ENCODE measurements at regions not wholly inside any gene's neighbourhood (a gene's known extent, or its start where the extent isn't known, plus 50 kb on each side); places are given as distances from the start of the nearest gene placed in this dataset.
"Not testable (repeated sequence)": the region's sequence is repeated elsewhere in the genome, so short reads cannot be mapped to it uniquely, and the experiment has no call there.

DNA sequence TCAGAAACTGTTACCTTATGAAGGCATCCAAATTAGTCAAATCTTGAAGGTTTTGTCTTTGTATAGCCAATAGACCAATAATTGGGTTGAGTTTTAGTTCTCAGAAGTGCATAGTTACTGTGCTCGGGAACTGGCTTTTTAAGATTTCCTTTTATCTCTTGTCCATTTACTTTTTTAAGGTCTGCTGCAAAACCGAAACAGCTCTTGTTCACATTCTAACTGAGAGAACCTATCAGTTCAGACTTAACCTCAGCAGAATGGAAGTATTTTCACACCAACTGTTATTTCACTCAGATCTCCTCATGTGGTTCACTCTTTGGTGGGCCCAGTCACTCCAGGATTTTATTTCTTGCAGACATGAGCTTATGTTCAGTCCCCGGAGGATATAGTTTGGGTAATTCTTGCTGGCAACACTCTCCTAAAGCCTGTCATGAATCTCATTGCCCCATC is 55.5 kb downstream of the TPBG start:
- DNase-seq = no peak

DNA sequence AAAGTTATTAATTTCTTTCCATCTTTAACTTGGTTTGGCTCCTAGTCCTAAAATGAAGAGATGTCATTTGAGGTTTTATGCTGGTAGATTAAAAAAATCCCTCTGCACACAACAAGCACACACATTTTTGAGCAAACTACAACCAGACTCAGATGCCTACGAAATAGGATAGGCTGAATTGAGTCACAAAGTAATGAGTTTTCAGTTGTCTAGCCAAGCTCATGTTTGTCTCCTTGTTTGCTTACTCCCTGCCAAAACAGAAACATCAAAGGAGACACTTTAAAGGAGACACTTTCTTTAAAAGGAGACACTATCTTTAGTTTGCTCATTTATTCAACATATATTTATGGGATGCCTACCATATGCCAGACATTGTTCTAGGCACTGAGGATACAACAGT is 56.2 kb downstream of the TPBG start:
- no peak for DNase-seq

DNA sequence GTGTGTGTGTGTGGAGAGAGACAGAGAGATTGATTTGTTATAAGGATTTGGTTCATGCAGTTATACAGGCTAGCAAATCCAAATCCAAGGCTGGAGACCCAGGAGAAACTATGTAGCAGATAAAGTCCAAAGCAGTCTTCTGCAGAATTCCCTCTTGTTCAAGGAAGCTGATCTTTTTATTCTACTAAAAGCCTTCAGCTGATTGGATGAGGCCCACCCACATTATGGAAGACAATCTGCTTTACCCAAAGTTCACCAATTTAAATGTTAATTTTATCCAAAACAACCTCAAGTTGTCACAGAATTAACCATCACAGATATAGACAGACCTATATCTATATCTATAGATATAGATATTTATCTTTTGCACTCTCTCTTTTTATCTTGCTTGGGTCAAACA is 67.0 kb downstream of the TPBG start:
- DNase-seq = no peak

DNA sequence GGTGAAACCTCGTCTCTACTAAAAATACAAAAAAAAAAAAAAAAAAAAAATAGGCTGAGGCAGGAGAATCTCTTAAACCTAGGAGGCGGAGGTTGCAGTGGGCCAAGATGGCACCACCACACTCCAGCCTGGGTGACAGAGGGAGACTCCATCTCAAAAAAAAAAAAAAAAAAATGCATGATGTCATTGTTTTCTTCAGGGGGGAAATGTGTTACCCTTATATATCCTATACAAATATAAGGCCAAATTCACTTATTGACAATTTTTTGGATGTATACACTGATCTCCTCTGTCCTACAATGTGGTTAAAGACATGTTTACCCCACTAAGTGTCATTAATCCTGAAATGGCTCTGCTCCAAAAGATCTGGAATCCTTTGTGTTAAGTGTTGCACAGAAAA is 73.1 kb downstream of the TPBG start:
- no peak for DNase-seq

DNA sequence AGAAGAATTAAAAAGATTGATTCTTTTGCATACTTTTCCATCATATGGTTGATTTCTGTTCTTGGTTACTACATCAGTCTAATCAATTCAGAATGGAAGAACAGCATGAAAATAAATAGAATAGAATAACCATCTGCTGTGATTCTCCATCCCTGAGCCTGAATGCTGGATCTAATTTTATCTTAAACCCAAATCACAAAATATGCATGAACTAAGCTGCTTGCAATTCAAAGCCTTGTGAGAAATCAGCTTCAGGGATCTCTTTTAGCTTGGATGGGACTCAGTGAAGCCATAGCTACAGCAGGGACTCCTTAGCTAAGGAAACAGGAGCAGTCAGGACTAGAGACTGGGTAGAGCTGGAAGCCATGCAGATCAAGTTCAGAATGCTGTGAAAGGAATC is 74.1 kb downstream of the TPBG start:
- DNase-seq = no peak

DNA sequence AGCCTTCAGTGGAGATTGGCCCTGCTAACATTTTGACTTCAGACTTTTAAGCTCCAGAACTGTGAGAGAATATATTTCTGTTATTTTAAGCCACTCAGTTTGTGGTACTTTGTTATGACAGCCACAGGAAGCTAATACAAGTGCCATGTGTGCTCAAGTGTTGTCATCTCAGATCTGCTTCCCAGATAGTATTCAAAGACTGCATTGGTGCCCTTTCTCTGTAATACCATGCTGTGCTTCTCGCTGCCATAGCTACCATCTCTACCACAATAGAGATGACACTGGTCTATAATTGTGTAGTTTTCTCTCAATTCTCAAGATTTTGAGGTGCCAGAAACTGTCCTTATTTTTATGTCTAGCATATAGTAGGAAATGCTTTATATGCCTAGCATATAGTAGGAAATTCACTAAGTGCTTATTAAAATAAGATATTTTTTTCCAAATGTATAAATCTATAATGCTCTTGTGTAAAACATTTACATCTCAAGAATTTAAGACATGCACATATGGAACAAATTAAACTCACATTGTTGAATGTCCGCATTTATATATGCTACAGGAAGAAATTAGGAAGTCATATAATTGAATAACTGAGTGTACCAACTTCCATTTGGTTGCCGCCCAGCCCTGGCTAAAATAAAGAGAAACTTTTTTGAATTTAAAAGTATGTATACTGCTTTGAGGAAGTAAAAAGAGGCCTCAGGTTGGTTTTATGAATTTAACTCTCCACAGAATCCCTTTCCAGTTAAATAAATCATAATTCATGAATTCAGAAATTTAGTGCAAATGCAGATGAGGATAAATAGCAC is 77.6 kb downstream of the TPBG start:
- DNase-seq = no peak

DNA sequence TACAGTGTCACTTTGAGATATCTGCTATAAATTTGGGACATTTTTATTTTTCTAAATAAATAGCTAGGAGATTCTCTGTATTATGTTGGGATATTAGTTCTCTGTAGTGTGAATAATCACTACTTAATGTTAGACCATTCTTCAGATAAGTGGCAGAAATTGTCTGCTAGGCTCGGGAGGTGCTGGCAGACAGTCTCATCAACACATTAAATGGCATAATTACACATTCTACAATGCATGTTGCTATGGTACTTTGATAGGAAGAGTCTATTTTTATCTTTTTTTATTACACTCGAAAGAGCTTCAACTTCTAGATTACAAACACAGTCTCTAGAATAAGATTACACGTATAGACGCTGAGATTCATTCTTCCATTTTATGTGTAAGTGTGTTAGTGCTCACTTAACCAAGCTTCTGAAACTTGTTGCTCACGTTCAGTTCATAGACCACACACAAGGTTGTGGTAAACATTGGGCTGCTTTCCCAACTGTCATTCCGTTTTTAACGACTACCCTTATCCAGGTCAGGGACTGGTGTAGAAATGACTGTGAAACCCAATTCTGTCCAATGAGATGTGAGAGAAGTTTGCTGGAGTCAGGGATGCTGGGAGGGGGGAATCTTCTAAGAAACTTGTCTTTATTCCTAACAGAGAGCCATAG is 78.6 kb downstream of the TPBG start:
- DNase-seq = no peak

DNA sequence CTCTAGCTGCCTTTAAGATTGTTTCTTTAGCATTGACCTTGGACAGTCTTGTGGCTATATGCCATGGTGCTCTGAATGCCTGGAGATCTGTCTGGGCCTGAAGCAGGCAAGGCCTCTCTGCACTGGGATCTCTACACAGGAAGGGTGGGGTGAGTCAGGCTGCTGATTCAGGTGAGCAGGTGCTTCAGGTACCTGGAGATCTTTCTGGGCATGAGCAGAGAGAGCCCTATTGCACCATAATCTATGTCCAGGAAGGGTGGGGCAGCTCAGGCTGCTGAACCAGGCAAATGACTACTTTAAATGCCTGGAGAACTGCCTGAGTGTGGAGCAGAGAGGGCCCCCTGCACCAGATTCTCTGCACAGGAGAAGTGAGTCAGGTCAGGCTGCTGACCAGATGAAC is 94.5 kb downstream of the TPBG start:
- no peak for DNase-seq

DNA sequence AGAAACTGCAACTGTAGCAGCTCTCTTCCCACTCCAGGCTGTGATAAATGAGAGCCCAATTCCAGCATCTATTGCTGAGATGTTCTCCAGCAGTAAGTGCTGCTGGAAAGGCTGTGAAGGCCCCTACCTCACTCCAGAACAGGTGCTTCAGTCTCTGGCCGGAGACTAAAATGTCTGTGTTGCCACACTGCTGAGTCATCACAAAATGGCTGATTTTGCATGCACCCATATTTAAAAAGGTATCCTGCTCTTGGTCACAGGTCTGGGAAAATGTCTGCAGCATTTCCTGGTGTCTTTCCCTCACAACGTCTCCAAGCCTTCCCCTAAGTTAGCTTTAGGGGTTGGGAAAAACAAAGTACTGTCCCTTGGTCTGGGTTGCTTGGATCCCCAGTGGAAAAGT is 95.1 kb downstream of the TPBG start:
- no peak for DNase-seq

DNA sequence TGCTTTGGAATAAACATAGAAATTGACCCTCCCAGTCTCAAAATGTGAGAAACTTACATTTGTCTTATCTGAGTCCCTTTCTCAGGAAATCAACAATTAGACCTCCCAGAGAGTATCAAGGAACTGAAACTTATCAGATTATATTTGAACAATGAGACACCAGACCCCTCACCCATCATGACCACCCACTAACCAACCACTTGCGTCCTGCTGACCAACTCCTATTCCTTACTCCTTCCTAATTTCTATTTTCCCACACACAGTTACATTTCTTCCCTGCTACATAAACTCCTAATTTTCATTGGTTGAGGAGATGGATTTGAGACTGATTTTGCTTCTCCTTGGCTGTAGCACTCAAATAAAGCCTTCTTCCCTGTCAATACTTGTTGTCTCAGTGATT is 97.9 kb downstream of the TPBG start:
- no peak for DNase-seq

DNA sequence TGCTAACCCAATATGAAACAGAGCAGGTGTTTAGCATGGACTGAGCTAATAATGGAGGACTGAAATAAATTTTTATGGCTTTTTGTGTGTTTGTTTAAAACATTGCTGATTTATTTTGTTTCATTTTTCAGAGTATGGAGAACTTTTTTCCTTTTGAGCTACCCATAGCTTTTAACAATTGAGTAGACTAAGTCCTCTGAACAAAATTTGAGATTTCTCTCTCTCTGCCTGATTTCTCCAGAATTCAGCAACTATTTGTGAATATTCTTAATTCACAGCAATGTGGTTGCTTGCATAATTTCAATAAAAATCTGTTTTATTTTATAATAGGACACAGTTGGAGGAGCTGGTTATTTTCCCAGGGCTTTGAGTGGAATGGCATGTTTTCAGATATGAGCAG is 103.7 kb downstream of the TPBG start:
- no peak for DNase-seq

DNA sequence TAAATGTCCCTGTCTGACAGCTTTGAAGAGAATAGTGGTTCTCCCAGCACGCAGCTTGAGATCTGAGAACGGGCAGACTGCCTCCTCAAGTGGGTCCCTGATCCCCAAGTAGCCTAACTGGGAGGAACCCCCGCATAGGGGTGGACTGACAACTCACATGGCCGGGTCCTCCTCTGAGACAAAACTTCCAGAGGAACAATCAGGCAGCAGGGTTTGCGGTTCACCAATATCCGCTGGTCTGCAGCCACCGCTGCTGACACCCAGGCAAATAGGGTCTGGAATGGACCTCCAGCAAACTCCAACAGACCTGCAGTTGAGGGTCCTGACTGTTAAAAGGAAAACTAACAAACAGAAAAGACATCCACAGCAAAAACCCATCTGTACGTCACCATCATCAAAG is 106.5 kb downstream of the TPBG start:
- not testable (repeated sequence) for DNase-seq

DNA sequence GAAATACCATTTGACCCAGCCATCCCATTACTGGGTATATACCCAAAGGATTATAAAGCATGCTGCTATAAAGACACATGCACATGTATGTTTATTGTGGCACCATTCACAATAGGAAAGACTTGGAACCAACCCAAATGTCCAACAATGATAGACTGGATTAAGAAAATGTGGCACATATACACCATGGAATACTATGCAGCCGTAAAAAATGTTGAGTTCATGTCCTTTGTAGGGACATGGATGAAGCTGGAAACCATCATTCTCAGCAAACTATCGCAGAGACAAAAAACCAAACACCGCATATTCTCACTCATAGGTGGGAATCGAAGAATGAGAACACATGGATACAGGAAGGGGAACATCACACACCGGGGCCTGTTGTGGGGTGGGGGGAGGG is 111.5 kb downstream of the TPBG start:
- DNase-seq = not testable (repeated sequence)

DNA sequence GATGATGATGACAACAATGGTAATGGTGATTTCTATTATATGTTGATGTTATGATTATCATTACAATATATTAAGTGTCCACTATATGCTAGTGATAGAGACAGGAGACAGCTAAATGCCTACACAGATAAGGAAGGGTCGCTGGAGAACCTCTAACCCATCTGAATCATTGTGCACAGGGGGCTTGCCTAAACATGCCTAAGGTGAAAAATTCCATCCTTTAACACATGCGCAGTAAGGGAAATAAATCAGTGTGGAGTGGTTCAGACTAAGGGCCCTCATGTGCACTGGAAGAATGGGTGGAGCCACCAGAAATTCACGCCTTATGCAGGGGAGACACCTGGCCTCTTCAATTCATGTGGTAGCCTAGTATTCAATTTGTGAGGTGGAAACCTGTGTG is 120.4 kb downstream of the TPBG start:
- no peak for DNase-seq

DNA sequence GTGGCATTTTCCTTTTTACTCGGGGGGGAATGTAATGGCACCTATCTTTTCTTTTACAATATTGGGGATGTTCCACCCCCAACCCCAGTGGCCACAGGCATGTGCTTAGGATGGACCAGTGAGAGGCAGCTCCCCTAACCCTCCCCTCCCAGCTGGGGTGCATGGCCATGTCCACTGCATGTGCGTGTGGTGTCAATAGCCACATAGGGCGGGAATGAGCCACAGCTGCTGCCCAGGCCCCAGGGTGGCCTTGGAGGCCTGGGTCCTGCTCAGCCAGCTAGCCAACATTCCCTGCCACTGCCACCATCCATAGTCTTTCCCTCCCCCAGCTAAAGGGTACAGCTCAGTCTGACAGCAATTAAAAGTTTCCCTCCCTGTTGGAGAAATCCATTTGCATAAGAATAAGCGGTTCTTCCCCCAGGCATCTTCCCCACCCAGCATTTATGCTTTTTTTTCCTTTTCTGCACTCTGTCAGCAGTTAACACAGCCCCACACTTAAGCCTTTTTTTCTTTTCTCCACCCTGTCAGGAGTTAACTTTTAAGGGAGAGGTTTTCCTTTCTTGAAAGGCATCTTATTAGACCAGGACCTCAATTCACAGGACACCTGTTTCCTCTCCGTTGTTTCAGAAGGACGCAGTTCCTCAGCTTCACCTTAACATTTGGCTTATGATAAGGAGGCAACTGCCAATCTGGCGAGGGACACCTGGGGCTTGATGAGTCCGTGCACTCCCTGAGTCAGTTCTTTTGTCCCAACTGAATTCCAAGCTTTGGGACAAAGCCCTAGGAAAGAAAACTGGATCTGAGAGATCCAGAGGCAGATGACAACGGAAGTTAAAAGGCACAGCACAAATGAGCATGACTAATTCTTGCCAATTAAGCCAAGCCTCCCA is 121.4 kb downstream of the TPBG start:
- no peak for DNase-seq

DNA sequence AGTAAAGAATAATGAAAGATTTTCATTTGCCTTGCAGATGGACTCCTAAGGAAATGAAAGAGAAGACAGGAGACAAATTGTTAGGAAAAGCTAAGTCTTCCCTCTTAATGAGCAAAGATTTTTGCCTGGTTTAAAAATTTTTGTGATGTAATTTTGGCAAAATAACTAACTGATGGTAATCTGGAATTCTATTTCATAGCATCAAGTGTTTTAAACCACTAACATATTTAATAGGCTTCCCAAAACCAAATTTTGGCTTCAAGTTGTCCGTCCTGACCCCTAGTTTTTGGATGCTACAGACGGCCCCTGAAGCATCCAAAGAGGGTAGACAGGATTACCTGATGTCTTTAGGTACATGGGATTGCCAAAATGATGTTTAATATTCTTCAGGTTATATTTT is 124.3 kb downstream of the TPBG start:
- no peak for DNase-seq

DNA sequence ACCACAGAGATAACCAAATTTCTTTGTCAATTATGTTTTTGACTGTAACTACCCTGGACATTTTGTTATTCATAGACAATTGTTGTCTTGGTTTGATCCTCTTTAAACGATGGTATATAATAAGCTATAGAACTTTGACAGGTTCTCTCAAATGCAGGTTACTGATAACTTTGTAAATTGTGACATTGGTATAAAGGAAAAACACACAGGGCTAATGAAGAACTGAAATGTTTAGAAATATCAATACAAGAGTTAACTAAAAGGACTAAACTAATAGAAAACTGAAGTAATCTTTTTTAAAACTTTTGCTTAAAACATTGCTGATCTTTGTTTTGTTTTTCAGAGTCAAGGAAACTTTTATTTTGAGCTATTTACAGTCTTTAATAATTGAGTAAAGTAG is 124.8 kb downstream of the TPBG start:
- DNase-seq = no peak

DNA sequence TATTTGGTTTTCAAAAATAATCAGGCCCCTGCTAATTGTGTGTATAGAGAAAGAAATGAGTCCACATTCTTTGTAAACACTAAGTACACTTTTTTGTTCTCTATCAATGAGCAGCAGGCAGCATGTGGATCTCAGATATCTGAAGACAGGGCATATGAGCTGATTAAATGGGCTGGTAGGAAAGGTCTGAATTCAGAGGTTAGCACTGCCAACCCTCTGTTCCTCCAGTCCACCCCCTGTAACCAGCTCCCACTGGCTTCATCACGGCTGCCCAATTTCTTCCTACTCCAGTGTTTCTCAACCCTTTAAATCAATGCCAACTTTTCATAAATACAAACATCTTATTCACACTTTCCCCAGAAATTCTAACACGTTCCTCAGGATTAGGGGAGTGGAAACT is 128.5 kb downstream of the TPBG start:
- no peak for DNase-seq

DNA sequence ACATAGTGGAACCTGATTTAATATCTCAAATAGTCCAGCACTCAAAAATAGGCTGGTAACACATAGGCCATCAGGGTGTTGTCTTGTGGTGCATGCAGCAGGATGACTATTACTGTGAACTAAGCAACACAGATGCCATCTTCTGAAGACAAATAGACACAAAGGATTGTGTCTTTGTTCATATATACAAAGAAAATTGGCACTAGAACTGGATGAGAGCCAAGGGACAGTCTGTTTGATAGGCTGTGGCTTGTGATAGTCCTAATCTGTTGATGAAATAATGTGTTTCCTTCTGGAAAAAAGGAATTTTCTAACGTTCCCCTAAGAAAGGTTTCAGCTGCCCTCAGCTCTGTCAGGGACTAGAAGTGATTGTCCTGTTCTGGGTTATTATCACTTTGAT is 129.8 kb downstream of the TPBG start:
- DNase-seq = no peak

DNA sequence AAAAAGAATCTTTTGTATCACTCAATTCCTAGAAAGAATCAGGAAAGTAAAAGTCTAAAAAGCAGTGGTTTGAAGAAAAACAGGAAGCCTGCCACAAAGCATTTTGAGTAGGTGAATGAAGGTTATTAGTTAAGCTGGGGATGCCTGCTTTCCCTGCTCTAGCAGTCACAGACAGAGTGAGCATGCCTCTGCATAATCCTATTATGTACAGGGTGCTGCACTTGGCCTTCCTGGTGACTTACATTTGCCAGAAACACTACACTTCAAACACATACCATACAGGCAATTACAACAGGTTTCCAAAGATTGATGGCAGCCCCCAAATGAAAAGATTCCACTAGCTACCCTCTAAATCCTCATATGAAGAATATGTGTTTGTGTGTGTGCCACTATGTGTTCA is 130.8 kb downstream of the TPBG start:
- DNase-seq = no peak

DNA sequence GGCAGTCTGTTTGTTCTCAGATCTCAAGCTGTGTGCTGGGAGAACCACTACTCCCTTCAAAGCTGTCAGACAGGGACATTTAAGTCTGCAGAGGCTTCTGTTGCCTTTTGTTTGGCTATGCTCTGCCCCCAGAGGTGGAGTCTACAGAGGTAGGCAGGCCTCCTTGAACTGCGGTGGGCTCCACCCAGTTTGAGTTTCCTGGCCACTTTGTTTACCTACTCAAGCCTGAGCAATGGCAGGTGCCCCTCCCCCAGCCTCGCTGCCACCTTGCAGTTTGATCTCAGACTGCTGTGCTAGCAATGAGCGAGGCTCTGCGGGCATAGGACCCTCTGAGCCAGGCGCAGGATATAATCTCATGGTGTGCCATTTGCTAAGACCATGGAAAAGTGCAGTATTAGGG is 138.3 kb downstream of the TPBG start:
- not testable (repeated sequence) for DNase-seq

DNA sequence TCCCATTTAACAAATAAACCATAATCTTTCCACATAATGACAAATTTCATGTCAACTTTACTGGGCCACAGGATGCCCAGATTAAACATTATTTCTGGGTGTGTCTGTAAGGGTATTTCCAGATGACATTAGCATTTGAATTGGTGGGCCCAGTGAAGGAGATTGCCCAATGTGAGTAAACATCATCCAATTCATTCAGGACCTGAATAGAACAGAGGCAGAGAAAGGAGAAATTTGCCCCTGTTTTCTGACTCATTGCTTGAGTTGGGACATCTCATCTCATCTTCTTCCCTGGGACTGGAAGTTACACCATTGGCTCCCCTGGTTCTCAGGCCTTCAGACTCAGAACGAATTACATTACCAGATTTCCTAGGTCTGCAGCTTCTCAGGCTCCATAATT is 142.9 kb downstream of the TPBG start:
- DNase-seq = no peak

DNA sequence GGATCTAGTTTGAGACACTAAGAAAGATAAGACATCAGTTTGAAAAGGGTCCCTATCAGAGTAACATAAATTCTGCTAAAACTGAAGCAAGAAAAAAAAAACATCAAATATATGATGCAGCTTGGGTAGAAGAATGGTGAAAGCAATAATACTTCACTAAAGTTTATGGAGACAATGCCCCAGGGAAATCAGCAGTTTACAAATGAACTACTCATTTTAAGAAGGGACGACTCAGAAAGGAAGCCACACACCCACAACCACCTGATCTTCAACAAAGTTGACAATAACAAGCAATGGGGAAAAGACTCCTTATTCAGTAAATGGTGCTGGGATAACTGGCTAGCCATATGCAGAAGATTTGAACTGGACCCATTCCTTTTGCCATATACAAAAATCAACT is 143.5 kb downstream of the TPBG start:
- no peak for DNase-seq
